ENCODE measurements at regions not wholly inside any gene's neighbourhood (a gene's known extent, or its start where the extent isn't known, plus 50 kb on each side); places are given as distances from the start of the nearest gene placed in this dataset.

- Mint-ChIP-seq H3K36me3 (ENCODE audit: low read depth) (no peaks in the 10 kb centered on the region), H3K27me3 (no peaks in the 10 kb centered on the region), H3K9me3 (no peaks in the 10 kb centered on the region), H3K4me1 (ENCODE audit: low read depth) (no peaks in the 10 kb centered on the region), H3K27ac (no peak overlapping the region), H3K4me3 (no peak overlapping the region)
- TF ChIP-seq CTCF (IDR thresholded peaks at IDR 0.05): no peak
- intact Hi-C loops (cut with micrococcal nuclease): no loop called here
- ATAC-seq (no peak), DNase-seq (no peak)
- ChIA-PET CTCF (no interaction called here), POLR2A (no interaction called here)
Observed at GRCh38 chr5:165224366-165225045, 1719.1 kb downstream of the MAT2B start.

- ATAC-seq: no peak
- intact Hi-C loops (cut with micrococcal nuclease): no loop called here
- no peak for TF ChIP-seq CTCF (IDR thresholded peaks at IDR 0.05)
- DNase-seq: no peak
- H3K27me3 Mint-ChIP-seq: no peaks in the 10 kb centered on the region
- no peaks in the 10 kb centered on the region for H3K4me1 Mint-ChIP-seq (ENCODE audit: low read depth)
- ChIA-PET CTCF (no interaction called here), POLR2A (no interaction called here)
- no peaks in the 10 kb centered on the region for H3K9me3 Mint-ChIP-seq
- H3K36me3 Mint-ChIP-seq (ENCODE audit: low read depth): no peaks in the 10 kb centered on the region
- no peak overlapping the region for H3K27ac Mint-ChIP-seq
- H3K4me3 Mint-ChIP-seq: no peak overlapping the region
Observed at GRCh38 chr5:165227515-165227914, 1722.1 kb downstream of the MAT2B start.

- H3K4me3 Mint-ChIP-seq: no peak overlapping the region
- no peaks in the 10 kb centered on the region for H3K36me3 Mint-ChIP-seq (ENCODE audit: low read depth)
- H3K9me3 Mint-ChIP-seq: no peaks in the 10 kb centered on the region
- intact Hi-C loops (cut with micrococcal nuclease): no loop called here
- no peak for ATAC-seq
- H3K27me3 Mint-ChIP-seq: no peaks in the 10 kb centered on the region
- ChIA-PET POLR2A (no interaction called here), CTCF (no interaction called here)
- no peak for DNase-seq
- no peaks in the 10 kb centered on the region for H3K4me1 Mint-ChIP-seq (ENCODE audit: low read depth)
- no peak for TF ChIP-seq CTCF (IDR thresholded peaks at IDR 0.05)
- no peak overlapping the region for H3K27ac Mint-ChIP-seq
Observed at GRCh38 chr5:165228184-165228583, 1722.8 kb downstream of the MAT2B start.

- DNase-seq (no peak), ATAC-seq (no peak)
- Mint-ChIP-seq H3K27ac (no peak overlapping the region), H3K4me3 (no peak overlapping the region), H3K4me1 (ENCODE audit: low read depth) (no peaks in the 10 kb centered on the region), H3K9me3 (peaks cover 4% of the 10 kb centered on the region), H3K36me3 (ENCODE audit: low read depth) (no peaks in the 10 kb centered on the region), H3K27me3 (no peaks in the 10 kb centered on the region)
- TF ChIP-seq CTCF (IDR thresholded peaks at IDR 0.05): no peak
- ChIA-PET CTCF (interaction anchor here (0.6 kb wide), 1 partner anchor 284 kb away, joined by 4 read pairs; no protein-coding TSS in a partner anchor), POLR2A (no interaction called here)
- intact Hi-C loops (cut with micrococcal nuclease): no loop called here
Observed at GRCh38 chr5:165231821-165232508, 1726.5 kb downstream of the MAT2B start.

GRCh38 chr5:165232509-165233028 is 1727.2 kb downstream of the MAT2B start:
- ChIA-PET CTCF (no interaction called here), POLR2A (no interaction called here)
- H3K9me3 Mint-ChIP-seq: peaks cover 4% of the 10 kb centered on the region
- no peak overlapping the region for H3K27ac Mint-ChIP-seq
- intact Hi-C loops (cut with micrococcal nuclease): no loop called here
- DNase-seq (no peak), ATAC-seq (no peak)
- no peaks in the 10 kb centered on the region for H3K27me3 Mint-ChIP-seq
- H3K4me3 Mint-ChIP-seq: no peak overlapping the region
- TF ChIP-seq CTCF (IDR thresholded peaks at IDR 0.05): no peak
- no peaks in the 10 kb centered on the region for H3K36me3 Mint-ChIP-seq (ENCODE audit: low read depth)
- H3K4me1 Mint-ChIP-seq (ENCODE audit: low read depth): no peaks in the 10 kb centered on the region

Measured in activated CD8-positive, alpha-beta T cell treated with anti-CD3 and anti-CD28 coated beads for 36 hours (primary cell).